ENCODE measurements at regions not wholly inside any gene's neighbourhood (a gene's known extent, or its start where the extent isn't known, plus 50 kb on each side); places are given as distances from the start of the nearest gene placed in this dataset.

DNA sequence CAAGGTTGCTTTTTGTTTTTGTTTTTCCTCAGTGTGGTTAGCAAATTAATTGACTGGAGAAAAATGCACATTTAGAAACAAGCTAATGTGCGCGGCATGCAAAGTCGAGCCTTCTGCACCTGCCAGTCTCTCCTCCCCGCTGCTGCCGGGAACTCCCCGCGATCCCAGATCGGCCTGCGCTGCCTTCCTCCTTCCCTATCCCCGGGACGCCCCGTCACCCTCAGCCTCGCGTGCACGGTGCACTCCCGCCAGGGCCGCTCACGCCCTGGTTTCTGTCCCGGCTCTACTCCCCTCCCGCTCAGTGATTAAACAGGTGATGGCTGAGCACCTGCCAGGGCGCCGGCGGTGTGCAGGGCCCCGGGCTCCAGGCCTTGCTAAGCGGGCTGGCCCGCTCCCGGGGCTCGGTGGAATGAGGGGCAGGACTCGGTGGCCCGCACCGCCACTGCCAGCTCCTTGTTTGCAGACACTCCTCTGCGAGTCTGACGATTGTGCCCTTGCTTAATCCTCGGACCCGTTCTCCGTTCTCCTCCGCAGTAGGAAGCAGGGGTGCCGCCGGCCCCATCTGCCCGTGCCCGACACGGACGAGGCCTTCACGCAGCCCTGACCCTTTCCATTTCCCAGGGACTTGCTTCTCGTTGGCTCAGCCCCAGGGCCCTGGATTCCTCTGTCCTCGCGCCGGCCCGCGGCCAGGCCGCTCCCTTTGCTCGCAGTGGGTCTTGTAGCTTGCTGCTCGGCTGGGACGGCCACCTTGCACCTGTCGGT lies 143.4 kb downstream of the TRIML1 start:
- no peak overlapping the region for H3K4me3 ChIP-seq (ENCODE audit: low read length)
- WGBS (ENCODE audit: insufficient coverage, low lambda C conversion rate) = 30% methylated on average over 2 of the region's 55 CpGs
- peak in 1 of 2 donors; percentile 50 for DNase-seq

GRCh38 chr4:188287169-188287894 lies 148.1 kb downstream of the TRIML1 start:
- Histone ChIP-seq H3K4me3 (ENCODE audit: low read length) (no peak overlapping the region), H3K27ac (ENCODE audit: low read length) (no peak overlapping the region), H3K9me3 (ENCODE audit: control insufficient read depth, low read depth, low read length) (peaks cover 5% of the 10 kb centered on the region), H3K36me3 (ENCODE audit: control insufficient read depth, insufficient read depth, low read length) (no peaks in the 10 kb centered on the region), H3K4me1 (ENCODE audit: control insufficient read depth, insufficient read depth, low read length) (no peaks in the 10 kb centered on the region), H3K27me3 (ENCODE audit: control insufficient read depth, insufficient read depth, low read length) (peaks cover 8% of the 10 kb centered on the region)
- DNase-seq = no peak
- 100% methylated on average over 5 of the region's 11 CpGs for WGBS (ENCODE audit: insufficient coverage, low lambda C conversion rate)

More for the DNA sequence above, 143.4 kb downstream of the TRIML1 start:
- peaks cover 12% of the 10 kb centered on the region for H3K27me3 ChIP-seq (ENCODE audit: control insufficient read depth, insufficient read depth, low read length)
- peaks cover 5% of the 10 kb centered on the region for H3K9me3 ChIP-seq (ENCODE audit: control insufficient read depth, low read depth, low read length)
- H3K36me3 ChIP-seq (ENCODE audit: control insufficient read depth, insufficient read depth, low read length) = no peaks in the 10 kb centered on the region
- H3K27ac ChIP-seq (ENCODE audit: low read length) = no peak overlapping the region
- H3K4me1 ChIP-seq (ENCODE audit: control insufficient read depth, insufficient read depth, low read length) = no peaks in the 10 kb centered on the region

DNA sequence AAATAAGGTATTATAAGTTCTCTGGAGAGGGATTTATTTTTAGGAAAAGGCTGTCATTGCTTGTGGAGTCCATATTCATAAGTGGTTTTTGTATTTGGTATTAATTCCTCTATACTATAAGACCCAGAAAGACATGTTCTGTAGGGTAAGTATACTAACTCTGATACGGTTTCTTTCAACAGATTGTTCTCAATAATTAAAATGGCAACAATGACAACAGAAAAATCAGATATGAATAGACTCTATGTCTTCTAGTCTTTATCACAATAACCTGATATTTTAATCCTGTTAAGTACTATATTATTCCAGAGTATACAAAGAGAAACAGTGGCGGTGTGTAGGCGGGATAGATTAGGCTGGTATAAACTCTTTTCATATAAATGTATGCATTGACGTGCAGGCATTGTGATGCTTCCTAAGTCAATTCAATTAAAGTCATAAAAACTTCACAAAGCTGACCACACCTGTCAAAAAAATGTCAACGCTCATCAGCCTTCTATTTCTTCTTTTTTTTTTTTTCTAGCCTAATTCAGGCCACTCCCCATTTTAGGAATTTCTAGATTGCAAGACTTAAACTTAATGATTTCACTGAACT lies 150.4 kb downstream of the TRIML1 start:
- no peak for DNase-seq
- 72% methylated on average over 3 of the region's 5 CpGs for WGBS (ENCODE audit: insufficient coverage, low lambda C conversion rate)
- Histone ChIP-seq H3K4me1 (ENCODE audit: control insufficient read depth, insufficient read depth, low read length) (no peaks in the 10 kb centered on the region), H3K27me3 (ENCODE audit: control insufficient read depth, insufficient read depth, low read length) (no peaks in the 10 kb centered on the region), H3K36me3 (ENCODE audit: control insufficient read depth, insufficient read depth, low read length) (no peaks in the 10 kb centered on the region), H3K4me3 (ENCODE audit: low read length) (no peak overlapping the region), H3K27ac (ENCODE audit: low read length) (no peak overlapping the region), H3K9me3 (ENCODE audit: control insufficient read depth, low read depth, low read length) (no peaks in the 10 kb centered on the region)

DNA sequence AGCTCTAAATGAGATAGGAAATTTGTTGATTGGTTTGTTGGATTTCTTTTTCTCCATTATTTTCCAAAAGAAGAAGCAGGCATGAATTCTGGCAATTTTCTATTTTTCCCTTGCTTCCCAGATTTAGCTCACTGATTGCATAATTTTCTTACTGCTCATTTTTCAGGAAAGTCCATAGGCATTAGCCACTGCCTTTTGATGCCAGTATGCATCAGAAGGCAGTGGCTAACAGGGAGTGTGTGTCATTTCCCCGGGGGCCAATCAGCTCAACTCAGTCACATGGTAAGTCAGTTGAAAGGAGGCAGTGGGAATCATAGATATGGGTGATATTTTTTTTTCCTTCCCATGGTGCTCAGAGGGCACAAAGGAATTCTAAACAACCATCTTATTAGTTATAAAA lies 156.7 kb downstream of the TRIML1 start:
- H3K4me3 ChIP-seq (ENCODE audit: low read length) = no peak overlapping the region
- no CpG with 5 or more reads among the region's 1 CpG for WGBS (ENCODE audit: insufficient coverage, low lambda C conversion rate)
- H3K27ac ChIP-seq (ENCODE audit: low read length) = no peak overlapping the region
- no peaks in the 10 kb centered on the region for H3K9me3 ChIP-seq (ENCODE audit: control insufficient read depth, low read depth, low read length)
- no peaks in the 10 kb centered on the region for H3K27me3 ChIP-seq (ENCODE audit: control insufficient read depth, insufficient read depth, low read length)
- DNase-seq = no peak
- H3K36me3 ChIP-seq (ENCODE audit: control insufficient read depth, insufficient read depth, low read length) = no peaks in the 10 kb centered on the region
- H3K4me1 ChIP-seq (ENCODE audit: control insufficient read depth, insufficient read depth, low read length) = no peaks in the 10 kb centered on the region

DNA sequence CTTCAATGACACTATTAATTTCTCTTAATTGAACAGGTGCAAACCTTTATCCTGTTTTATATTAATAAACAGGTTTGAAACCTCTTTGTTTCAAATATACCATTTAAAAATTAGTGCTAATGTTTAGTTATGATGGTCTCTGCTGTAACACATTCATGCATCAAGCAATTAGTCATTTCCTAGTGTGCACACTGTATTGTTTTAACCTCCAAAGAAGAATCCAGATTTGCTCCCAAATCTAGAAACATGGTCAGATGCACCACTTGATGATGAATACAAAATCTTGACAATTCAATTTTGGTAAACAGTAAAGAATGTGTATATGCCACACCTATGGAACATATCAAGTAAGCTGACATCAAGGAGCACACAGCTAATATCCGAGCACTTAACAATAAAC lies 157.1 kb downstream of the TRIML1 start:
- no peak for DNase-seq
- Histone ChIP-seq H3K4me3 (ENCODE audit: low read length) (no peak overlapping the region), H3K27me3 (ENCODE audit: control insufficient read depth, insufficient read depth, low read length) (no peaks in the 10 kb centered on the region), H3K4me1 (ENCODE audit: control insufficient read depth, insufficient read depth, low read length) (no peaks in the 10 kb centered on the region), H3K27ac (ENCODE audit: low read length) (no peak overlapping the region), H3K9me3 (ENCODE audit: control insufficient read depth, low read depth, low read length) (no peaks in the 10 kb centered on the region), H3K36me3 (ENCODE audit: control insufficient read depth, insufficient read depth, low read length) (no peaks in the 10 kb centered on the region)
- WGBS (ENCODE audit: insufficient coverage, low lambda C conversion rate) = 60% methylated on average over 1 of the region's 1 CpG

DNA sequence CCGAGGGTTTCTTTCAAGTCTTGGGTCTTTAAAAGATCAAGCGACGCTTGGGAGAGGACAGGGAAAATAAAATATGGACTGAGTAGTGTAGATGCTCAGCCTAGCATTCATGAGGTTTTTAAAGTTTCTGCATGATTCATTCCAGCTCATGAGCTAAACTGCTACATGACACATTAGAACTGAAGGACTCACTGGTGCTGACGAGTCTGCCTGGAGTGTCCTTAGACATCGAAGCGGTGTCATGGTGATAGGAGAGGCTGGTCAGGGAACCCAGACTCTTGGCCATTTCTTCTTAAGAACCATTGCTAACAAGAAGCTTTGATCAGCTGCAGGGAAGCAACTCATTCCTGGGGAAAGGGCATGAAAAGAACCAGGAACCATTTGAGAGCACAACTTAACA lies 158.6 kb downstream of the TRIML1 start:
- Histone ChIP-seq H3K36me3 (ENCODE audit: control insufficient read depth, insufficient read depth, low read length) (no peaks in the 10 kb centered on the region), H3K27ac (ENCODE audit: low read length) (no peak overlapping the region), H3K27me3 (ENCODE audit: control insufficient read depth, insufficient read depth, low read length) (no peaks in the 10 kb centered on the region), H3K9me3 (ENCODE audit: control insufficient read depth, low read depth, low read length) (no peaks in the 10 kb centered on the region), H3K4me3 (ENCODE audit: low read length) (no peak overlapping the region), H3K4me1 (ENCODE audit: control insufficient read depth, insufficient read depth, low read length) (no peaks in the 10 kb centered on the region)
- no peak for DNase-seq
- 96% methylated on average over 3 of the region's 6 CpGs for WGBS (ENCODE audit: insufficient coverage, low lambda C conversion rate)

DNA sequence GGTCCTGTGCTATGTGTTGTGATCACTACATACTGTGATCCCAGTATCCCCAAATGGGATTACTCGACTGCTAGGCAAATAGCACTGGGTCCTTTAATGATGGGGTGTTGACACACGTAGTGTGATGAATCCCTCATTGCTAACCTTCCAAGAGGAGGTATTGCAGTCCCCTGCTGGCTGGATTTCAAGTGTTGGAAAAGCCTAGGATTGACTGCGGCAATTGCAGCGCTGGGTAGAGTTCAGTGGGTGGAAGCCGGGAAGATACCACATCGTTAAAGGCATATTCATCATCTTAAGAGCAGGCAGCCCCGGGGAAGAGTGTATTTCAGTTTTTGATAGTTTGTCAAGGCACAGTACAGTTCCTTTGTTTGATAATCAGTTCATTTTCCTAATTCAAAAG lies 159.9 kb downstream of the TRIML1 start:
- no peak overlapping the region for H3K27ac ChIP-seq (ENCODE audit: low read length)
- H3K4me1 ChIP-seq (ENCODE audit: control insufficient read depth, insufficient read depth, low read length) = no peaks in the 10 kb centered on the region
- no peak for DNase-seq
- H3K4me3 ChIP-seq (ENCODE audit: low read length) = no peak overlapping the region
- WGBS (ENCODE audit: insufficient coverage, low lambda C conversion rate) = no CpG with 5 or more reads among the region's 7 CpGs
- H3K27me3 ChIP-seq (ENCODE audit: control insufficient read depth, insufficient read depth, low read length) = no peaks in the 10 kb centered on the region
- H3K9me3 ChIP-seq (ENCODE audit: control insufficient read depth, low read depth, low read length) = no peaks in the 10 kb centered on the region
- no peaks in the 10 kb centered on the region for H3K36me3 ChIP-seq (ENCODE audit: control insufficient read depth, insufficient read depth, low read length)

GRCh38 chr4:188300385-188300784 lies 161.1 kb downstream of the TRIML1 start:
- Histone ChIP-seq H3K27me3 (ENCODE audit: control insufficient read depth, insufficient read depth, low read length) (no peaks in the 10 kb centered on the region), H3K27ac (ENCODE audit: low read length) (no peak overlapping the region), H3K36me3 (ENCODE audit: control insufficient read depth, insufficient read depth, low read length) (no peaks in the 10 kb centered on the region), H3K4me1 (ENCODE audit: control insufficient read depth, insufficient read depth, low read length) (no peaks in the 10 kb centered on the region), H3K4me3 (ENCODE audit: low read length) (no peak overlapping the region), H3K9me3 (ENCODE audit: control insufficient read depth, low read depth, low read length) (no peaks in the 10 kb centered on the region)
- no peak for DNase-seq
- WGBS (ENCODE audit: insufficient coverage, low lambda C conversion rate) = no CpG with 5 or more reads among the region's 4 CpGs

- WGBS (ENCODE audit: insufficient coverage, low lambda C conversion rate) = 100% methylated on average over 1 of the region's 2 CpGs
- no peak for DNase-seq
- H3K27ac ChIP-seq (ENCODE audit: low read length) = no peak overlapping the region
- H3K4me1 ChIP-seq (ENCODE audit: control insufficient read depth, insufficient read depth, low read length) = no peaks in the 10 kb centered on the region
- no peaks in the 10 kb centered on the region for H3K9me3 ChIP-seq (ENCODE audit: control insufficient read depth, low read depth, low read length)
- no peaks in the 10 kb centered on the region for H3K27me3 ChIP-seq (ENCODE audit: control insufficient read depth, insufficient read depth, low read length)
- no peaks in the 10 kb centered on the region for H3K36me3 ChIP-seq (ENCODE audit: control insufficient read depth, insufficient read depth, low read length)
- no peak overlapping the region for H3K4me3 ChIP-seq (ENCODE audit: low read length)
Observed at GRCh38 chr4:188305690-188306089, 166.4 kb downstream of the TRIML1 start.

DNA sequence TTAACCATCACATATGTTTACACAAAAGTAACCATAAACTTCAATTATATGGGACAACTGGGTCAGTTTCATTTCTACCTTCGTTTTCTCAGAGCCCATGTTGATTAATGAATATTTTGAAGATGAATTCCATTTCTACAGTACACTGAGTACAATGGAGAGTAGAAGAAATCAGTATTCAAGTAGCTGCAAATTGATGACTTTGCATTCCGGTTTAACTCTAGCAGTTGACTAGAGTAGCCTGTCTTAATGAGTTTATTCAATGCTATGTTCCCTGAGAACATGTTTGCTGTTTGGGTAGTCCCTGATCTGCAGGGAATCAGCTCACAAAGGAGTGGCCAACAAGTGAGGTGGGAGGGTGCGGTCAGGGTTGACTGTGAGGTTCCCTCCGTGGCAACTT lies 168.3 kb downstream of the TRIML1 start:
- no peak for DNase-seq
- no CpG with 5 or more reads among the region's 4 CpGs for WGBS (ENCODE audit: insufficient coverage, low lambda C conversion rate)
- H3K27me3 ChIP-seq (ENCODE audit: control insufficient read depth, insufficient read depth, low read length) = no peaks in the 10 kb centered on the region

More for the DNA sequence above, 168.3 kb downstream of the TRIML1 start:
- H3K9me3 ChIP-seq (ENCODE audit: control insufficient read depth, low read depth, low read length) = no peaks in the 10 kb centered on the region
- no peak overlapping the region for H3K27ac ChIP-seq (ENCODE audit: low read length)
- no peaks in the 10 kb centered on the region for H3K36me3 ChIP-seq (ENCODE audit: control insufficient read depth, insufficient read depth, low read length)
- H3K4me1 ChIP-seq (ENCODE audit: control insufficient read depth, insufficient read depth, low read length) = no peaks in the 10 kb centered on the region
- H3K4me3 ChIP-seq (ENCODE audit: low read length) = no peak overlapping the region
